Kidney epithelial cell (primary cell): ENCODE measurements at regions not wholly inside any gene's neighbourhood (a gene's known extent, or its start where the extent isn't known, plus 50 kb on each side); places are given as distances from the start of the nearest gene placed in this dataset.

Source experiments
- DNase-seq: peaks from one replicate; pipeline ENCODE4 v3.0.0-alpha.2; 2010; ENCODE audit warnings: low read depth
- H3K27me3 ChIP-seq: 2 replicates; pipeline ENCODE4 v1.6.0; 2011; ENCODE audit warnings: low read length; ENCODE audit not compliant: control insufficient read depth, insufficient read depth
- H3K36me3 ChIP-seq: 2 replicates; pipeline ENCODE4 v1.5.1; 2011; ENCODE audit warnings: low read length; ENCODE audit not compliant: control insufficient read depth, insufficient read depth
- H3K4me3 ChIP-seq: 2 replicates; pipeline ENCODE4 v1.5.1; 2011; ENCODE audit warnings: low read depth, mild to moderate bottlenecking, control low read depth, low read length
- CTCF ChIP-seq: IDR thresholded peaks from 2 replicates; pipeline ENCODE4 v1.5.1; 2011; ENCODE audit warnings: mild to moderate bottlenecking, moderate library complexity, low read length, control low read depth, inconsistent platforms; ENCODE audit not compliant: insufficient read depth, poor library complexity, severe bottlenecking

GRCh38 chr13:107364658-107365057 lies 796.7 kb upstream of the ARGLU1 start:
- no peak for DNase-seq
- Histone ChIP-seq H3K4me3 (no peak overlapping the region), H3K36me3 (no peaks in the 10 kb centered on the region), H3K27me3 (no peaks in the 10 kb centered on the region)
- no peak for TF ChIP-seq CTCF

GRCh38 chr13:107361666-107362065 lies 793.7 kb upstream of the ARGLU1 start:
- Histone ChIP-seq H3K27me3 (no peaks in the 10 kb centered on the region), H3K36me3 (no peaks in the 10 kb centered on the region), H3K4me3 (no peak overlapping the region)
- DNase-seq = no peak
- no peak for TF ChIP-seq CTCF

GRCh38 chr13:107360010-107360409 lies 792.1 kb upstream of the ARGLU1 start:
- no peak for TF ChIP-seq CTCF
- no peak for DNase-seq
- Histone ChIP-seq H3K36me3 (no peaks in the 10 kb centered on the region), H3K27me3 (no peaks in the 10 kb centered on the region), H3K4me3 (no peak overlapping the region)

GRCh38 chr13:107358866-107359265 lies 790.9 kb upstream of the ARGLU1 start:
- no peak overlapping the region for H3K4me3 ChIP-seq
- TF ChIP-seq CTCF = no peak
- H3K27me3 ChIP-seq = no peaks in the 10 kb centered on the region
- DNase-seq = no peak
- no peaks in the 10 kb centered on the region for H3K36me3 ChIP-seq

- TF ChIP-seq CTCF = no peak
- Histone ChIP-seq H3K27me3 (no peaks in the 10 kb centered on the region), H3K36me3 (no peaks in the 10 kb centered on the region), H3K4me3 (no peak overlapping the region)
- DNase-seq = no peak
These were observed 783.4 kb upstream of the ARGLU1 start for GRCh38 chr13:107351305-107351704.

- H3K4me3 ChIP-seq = no peak overlapping the region
- H3K27me3 ChIP-seq = no peaks in the 10 kb centered on the region
- TF ChIP-seq CTCF = no peak
- DNase-seq = no peak
- H3K36me3 ChIP-seq = no peaks in the 10 kb centered on the region
These were observed 781.0 kb upstream of the ARGLU1 start for GRCh38 chr13:107348925-107349324.
